Upper lobe of right lung (tissue), 1 donor: ENCODE measurements at regions not wholly inside any gene's neighbourhood (a gene's known extent, or its start where the extent isn't known, plus 50 kb on each side); places are given as distances from the start of the nearest gene placed in this dataset.

Experiments used
- ATAC-seq: fragments of 200-7000 bp; cut with Tn5 transposase; one replicate; pipeline ENCODE4 v1.9.1; 2020; ENCODE audit warnings: mild to moderate bottlenecking, moderate library complexity
- DNase-seq: peaks from one replicate; pipeline ENCODE4 v3.0.0-alpha.2; 2020
- H3K27ac ChIP-seq: fragments of 200-600 bp; one replicate; pipeline ENCODE4 v1.8.0; 2022
- H3K27me3 ChIP-seq: fragments of 200-600 bp; one replicate; pipeline ENCODE4 v1.8.0; 2022; ENCODE audit warnings: mild to moderate bottlenecking
- H3K36me3 ChIP-seq: fragments of 200-600 bp; one replicate; pipeline ENCODE4 v1.8.0; 2022
- H3K4me1 ChIP-seq: fragments of 200-600 bp; one replicate; pipeline ENCODE4 v1.8.0; 2022
- H3K4me3 ChIP-seq: fragments of 200-600 bp; one replicate; pipeline ENCODE4 v1.8.0; 2022; ENCODE audit warnings: mild to moderate bottlenecking
- H3K9me3 ChIP-seq: fragments of 200-600 bp; one replicate; pipeline ENCODE4 v1.8.0; 2022
- CTCF ChIP-seq: fragments of 200-600 bp; IDR thresholded peaks from one replicate; pipeline ENCODE4 v1.8.0; 2022; ENCODE audit warnings: antibody characterized with exemption
- intact Hi-C: fragments of 100-400 bp; cut with DNase I; formaldehyde crosslinking; loops from one replicate; pipeline ENCODE4 v1.11.0; 2022
- donor health status: DM: no; HTN: yes; CAD: no; lungs with severe emphysema.

- Histone ChIP-seq H3K27me3 (no peaks in the 10 kb centered on the region), H3K4me3 (no peak overlapping the region), H3K27ac (no peak overlapping the region), H3K9me3 (no peaks in the 10 kb centered on the region), H3K4me1 (no peaks in the 10 kb centered on the region), H3K36me3 (no peaks in the 10 kb centered on the region)
- ATAC-seq (no peak), DNase-seq (no peak)
- TF ChIP-seq CTCF: no peak
- intact Hi-C loops: no loop called here
Observed at GRCh38 chr3:167054926-167055325, 325.2 kb downstream of the ZBBX start.

DNA sequence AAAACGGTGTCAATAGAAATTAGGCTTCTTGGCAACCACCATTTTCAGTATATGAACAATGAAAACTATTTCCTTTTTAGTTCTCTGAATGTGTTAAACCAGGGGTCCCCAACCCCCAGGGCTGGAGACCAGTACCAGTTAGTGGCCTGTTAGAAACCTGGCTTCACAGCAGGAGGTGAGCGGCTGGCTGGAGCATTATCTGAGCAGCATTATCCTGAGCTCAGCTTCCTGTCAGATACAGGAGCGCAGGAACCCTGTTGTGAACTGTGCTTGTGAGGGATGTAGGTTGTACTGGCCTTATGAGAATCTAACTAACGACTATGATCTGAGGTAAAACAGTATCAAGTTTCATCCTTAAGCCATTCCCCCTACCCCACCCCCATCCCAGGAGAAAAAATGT lies 328.7 kb downstream of the ZBBX start:
- Histone ChIP-seq H3K27me3 (no peaks in the 10 kb centered on the region), H3K4me1 (no peaks in the 10 kb centered on the region), H3K9me3 (no peaks in the 10 kb centered on the region), H3K36me3 (no peaks in the 10 kb centered on the region), H3K4me3 (no peak overlapping the region), H3K27ac (no peak overlapping the region)
- DNase-seq: no peak
- no peak for ATAC-seq
- intact Hi-C loops: no loop called here
- no peak for TF ChIP-seq CTCF

DNA sequence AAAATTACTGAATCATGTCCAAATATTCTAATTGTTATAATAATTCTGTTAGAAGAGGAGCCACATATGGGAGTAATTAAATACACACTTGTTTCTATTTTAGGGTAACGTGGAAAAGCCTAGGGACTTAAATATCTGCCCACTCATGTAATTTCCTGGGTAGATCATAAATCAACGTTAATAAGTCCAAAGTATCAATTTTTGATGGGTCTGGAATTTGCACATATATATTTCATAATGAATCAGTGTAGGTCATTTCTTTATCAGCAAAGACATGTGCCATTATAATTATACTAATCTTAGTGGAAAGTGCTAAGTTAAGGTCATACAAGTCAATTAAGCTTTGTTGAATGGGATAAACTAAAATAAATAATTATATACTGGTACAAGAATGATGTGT lies 346.2 kb downstream of the ZBBX start:
- no peaks in the 10 kb centered on the region for H3K27me3 ChIP-seq
- DNase-seq (no peak), ATAC-seq (no peak)
- intact Hi-C loops: no loop called here
- no peaks in the 10 kb centered on the region for H3K9me3 ChIP-seq
- no peak overlapping the region for H3K27ac ChIP-seq
- H3K4me1 ChIP-seq: no peaks in the 10 kb centered on the region
- no peak for TF ChIP-seq CTCF
- no peaks in the 10 kb centered on the region for H3K36me3 ChIP-seq
- H3K4me3 ChIP-seq: no peak overlapping the region

DNA sequence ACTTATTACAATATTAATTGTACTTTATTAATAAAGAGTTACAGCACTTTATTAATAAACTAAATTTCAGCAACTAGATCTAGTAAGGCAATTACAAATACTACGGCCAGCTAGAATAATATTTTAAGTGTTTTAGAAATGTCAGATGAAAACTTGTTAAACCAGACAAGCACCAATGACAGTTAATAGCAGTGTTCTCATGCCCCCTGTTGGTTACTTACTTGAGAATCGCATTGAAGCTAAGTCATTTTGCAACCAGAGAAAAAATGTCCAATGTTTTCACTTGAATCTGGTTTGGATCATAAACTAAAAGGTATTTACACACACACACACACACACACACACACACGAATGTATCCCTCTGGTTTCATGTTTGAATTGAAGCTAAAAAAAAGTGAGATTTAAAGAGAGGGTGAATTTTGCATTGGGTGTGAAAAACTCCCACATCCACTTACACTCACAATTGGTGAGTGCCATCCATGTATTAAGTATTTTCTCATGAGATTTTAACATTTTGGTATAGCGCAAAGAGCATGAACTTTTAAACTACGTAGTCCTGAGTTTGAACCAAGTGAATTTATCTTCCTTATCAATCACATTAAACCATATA lies 347.7 kb downstream of the ZBBX start:
- peak; percentile 73 for ATAC-seq
- Histone ChIP-seq H3K27me3 (no peaks in the 10 kb centered on the region), H3K36me3 (no peaks in the 10 kb centered on the region), H3K9me3 (no peaks in the 10 kb centered on the region), H3K4me3 (no peak overlapping the region), H3K4me1 (no peaks in the 10 kb centered on the region), H3K27ac (no peak overlapping the region)
- DNase-seq: no peak
- intact Hi-C loops: no loop called here
- peak; percentile 38 for TF ChIP-seq CTCF

- Histone ChIP-seq H3K27ac (no peak overlapping the region), H3K4me1 (no peaks in the 10 kb centered on the region), H3K4me3 (no peak overlapping the region), H3K36me3 (no peaks in the 10 kb centered on the region), H3K9me3 (no peaks in the 10 kb centered on the region), H3K27me3 (no peaks in the 10 kb centered on the region)
- no peak for ATAC-seq
- intact Hi-C loops: no loop called here
- DNase-seq: no peak
- no peak for TF ChIP-seq CTCF
Observed at GRCh38 chr3:167031364-167032049, 348.6 kb downstream of the ZBBX start.
